Colon (tissue), 2 donors: ENCODE measurements at regions not wholly inside any gene's neighbourhood (a gene's known extent, or its start where the extent isn't known, plus 50 kb on each side); places are given as distances from the start of the nearest gene placed in this dataset.

ENCODE experiments used
- FAIRE-seq: peaks from 2 replicates; lab custom pipeline; 2012; peaks lifted over from hg19 to GRCh38; lab: Jason Lieb, UNC
- donor health status: control.
- donor health status: control.

DNA sequence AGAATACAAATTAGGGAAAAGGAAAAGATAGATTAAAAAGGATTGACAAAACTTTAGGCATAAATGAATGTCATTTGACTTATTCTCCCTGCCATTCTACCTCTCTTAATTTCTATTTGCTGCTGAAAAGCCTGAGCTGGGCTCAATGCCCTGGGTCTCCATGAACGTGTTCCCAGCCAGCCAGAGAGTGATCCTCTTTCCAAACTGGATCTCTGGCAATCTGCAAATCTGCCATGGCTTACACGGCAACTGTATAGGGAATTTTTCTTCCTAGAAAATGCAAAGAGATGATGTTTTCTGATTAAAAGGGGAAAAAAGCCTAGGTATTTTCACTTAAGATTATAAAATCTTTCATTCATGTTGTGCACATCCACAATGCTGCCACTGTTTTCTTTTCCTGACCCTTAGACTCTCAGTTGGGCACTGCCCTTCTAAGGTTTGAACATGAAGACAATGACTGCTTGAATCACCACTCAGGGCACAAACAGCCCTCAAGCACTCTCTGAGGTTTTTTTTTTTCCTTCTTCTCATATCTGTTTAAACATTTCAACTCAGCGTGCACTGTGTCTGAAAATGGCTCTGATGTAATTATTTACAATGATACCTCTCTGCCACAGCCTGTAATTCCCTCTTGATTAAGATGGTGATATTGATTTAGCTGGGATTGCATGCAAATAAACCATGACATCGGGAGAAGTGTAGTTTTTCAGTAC, 60.3 kb downstream of the DACT1 start:
- no peak for FAIRE-seq

- FAIRE-seq: no peak
Measured at GRCh38 chr14:58699681-58700205, 62.0 kb downstream of the DACT1 start.

GRCh38 chr14:58701156-58701555, 63.4 kb downstream of the DACT1 start:
- FAIRE-seq: no peak

DNA sequence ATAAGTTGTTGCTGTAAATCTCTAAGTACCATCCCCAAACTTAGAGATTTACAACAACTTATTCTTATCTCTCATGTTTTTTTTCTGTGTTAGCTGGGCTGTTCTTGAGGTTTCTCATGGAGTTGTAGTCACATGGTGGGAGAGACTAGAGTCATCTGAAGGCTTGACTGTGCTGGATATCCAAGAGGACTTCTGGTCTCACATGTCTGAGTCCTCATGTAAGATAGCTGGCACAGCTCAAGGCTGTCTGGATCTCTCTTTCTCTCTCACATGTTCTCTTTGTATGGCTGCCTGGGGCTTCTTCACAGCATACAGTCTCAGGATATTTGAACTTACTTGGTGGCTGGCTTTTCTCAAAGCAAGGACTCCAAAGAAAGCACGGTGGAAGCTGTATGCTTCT, 63.8 kb downstream of the DACT1 start:
- FAIRE-seq: no peak

DNA sequence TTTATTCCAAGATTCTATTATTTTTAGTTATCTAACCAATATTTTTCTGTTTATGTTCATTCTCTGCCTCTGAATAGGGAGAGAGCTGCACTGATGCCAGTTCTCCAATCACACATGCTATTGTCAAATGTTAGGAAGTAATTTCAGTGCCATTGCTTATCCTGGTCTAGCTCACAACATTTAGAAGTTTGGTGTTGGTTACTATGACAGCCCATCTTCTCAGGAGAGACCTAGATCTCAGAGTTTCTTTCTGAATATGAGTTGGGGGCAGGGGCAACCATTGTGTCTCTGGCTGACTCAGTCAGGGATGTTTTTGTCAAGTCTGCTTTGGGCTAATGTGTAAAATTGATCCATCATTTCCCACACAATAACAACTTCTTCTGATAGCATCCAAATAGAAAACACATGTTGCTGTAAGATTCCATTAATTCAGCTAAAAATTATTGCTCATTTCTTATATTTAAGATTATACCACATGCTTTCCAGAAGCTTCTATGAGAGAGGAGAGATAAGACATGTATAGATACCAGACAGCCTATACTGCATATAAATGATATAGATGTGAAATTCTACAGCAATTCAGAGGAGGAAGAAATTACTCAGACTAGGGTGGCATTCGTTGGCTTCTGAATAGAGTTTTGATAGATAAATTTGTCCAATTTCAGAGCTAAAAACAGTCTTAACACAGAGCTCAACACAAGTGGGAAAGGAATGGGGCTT, 64.8 kb downstream of the DACT1 start:
- FAIRE-seq: no peak

DNA sequence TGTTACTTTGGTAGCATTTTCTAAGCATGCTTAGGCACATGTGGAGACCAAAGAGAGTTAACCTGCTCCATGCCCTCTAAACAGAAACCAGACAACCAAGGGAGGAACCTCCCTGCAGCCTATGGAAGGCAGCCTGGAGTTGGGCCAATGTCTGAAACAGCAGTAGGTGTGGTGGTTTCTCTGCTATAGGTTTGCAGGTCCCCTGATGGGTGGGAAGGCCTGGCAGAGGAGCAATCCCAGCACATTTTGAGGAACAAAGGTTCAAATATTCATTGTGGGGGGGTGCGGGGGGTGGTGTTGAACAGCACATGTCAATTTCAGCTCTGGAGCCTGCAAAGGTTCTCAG, 65.4 kb downstream of the DACT1 start:
- no peak for FAIRE-seq

GRCh38 chr14:58705066-58705465, 67.3 kb downstream of the DACT1 start:
- no peak for FAIRE-seq

- no peak for FAIRE-seq
Measured at GRCh38 chr14:58707949-58708348, 70.2 kb downstream of the DACT1 start.

GRCh38 chr14:58709949-58710348, 72.2 kb downstream of the DACT1 start:
- FAIRE-seq: no peak

DNA sequence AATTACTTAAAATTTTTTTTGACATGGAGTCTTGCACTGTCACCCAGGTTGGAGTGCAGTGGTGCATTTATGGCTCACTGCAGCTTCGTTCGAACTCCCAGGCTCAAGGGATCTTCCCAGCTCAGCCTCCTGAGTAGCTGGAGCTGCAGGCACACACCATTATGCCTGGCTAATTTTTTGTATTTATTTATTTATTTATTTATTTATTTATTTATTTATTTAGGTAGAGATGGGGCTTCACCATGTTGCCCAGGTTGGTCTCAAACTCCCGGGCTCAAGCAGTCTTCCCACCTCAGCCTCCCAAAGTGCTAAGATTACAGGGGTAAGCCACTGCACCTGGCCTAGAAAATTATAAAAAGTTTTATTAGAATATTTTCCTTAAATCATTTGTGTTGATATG, 73.6 kb downstream of the DACT1 start:
- FAIRE-seq: no peak

DNA sequence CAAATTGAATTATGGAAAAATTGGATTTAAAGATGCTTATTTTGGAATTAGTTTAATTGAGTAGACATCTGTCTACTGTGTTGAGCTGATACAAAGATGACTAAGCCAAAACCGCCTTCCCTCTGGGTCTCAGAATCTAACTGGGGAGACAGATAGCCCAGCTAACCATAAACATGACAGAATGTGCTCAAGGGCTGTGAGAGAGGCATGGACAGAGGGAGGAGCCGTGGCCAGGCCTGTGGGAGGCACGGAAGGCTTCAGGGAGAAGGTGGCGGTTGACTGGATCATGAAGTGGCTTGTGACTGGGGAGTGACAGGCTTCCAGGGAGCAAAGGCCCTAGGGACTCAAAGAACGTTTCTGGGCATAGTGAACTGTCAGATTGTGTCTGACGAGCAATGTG, 74.6 kb downstream of the DACT1 start:
- FAIRE-seq: no peak

DNA sequence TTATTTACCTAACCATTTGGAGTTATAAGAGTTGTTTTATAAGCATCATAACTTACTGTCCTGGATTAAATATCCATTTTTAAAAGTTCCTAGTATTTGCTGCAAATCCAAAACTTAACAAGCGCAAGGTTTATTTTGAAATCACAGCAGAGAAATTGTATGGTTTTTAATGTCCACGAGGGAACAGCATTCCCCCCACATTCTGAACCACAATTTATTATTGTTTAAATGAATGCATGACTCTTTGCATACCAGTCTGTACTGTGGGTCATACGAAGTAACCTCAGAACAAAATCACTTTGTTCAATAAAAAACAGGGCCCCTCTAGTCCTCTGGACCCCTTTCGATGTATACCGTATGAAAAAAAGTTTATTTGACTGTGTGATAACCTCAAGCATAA, 75.9 kb downstream of the DACT1 start:
- no peak for FAIRE-seq

DNA sequence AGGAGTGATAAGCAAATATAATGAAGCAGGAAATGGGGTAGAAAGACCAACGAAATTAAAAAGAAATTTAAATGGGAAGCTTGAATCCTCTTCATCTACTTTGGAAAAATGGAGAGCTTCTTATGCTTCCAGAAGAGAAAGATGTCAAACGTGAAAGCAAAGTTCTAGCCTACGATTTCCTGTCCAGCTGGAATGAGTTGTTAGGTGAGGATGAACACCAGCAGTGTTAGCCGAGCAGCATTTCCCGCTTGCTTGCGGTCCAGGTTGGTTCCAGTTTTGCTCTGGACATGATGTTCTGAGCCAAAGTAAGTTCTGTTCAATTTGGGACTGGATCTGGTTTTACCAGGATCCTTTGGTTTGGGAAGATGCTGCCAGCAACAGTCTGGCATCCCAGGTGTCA, 78.9 kb downstream of the DACT1 start:
- FAIRE-seq: no peak

DNA sequence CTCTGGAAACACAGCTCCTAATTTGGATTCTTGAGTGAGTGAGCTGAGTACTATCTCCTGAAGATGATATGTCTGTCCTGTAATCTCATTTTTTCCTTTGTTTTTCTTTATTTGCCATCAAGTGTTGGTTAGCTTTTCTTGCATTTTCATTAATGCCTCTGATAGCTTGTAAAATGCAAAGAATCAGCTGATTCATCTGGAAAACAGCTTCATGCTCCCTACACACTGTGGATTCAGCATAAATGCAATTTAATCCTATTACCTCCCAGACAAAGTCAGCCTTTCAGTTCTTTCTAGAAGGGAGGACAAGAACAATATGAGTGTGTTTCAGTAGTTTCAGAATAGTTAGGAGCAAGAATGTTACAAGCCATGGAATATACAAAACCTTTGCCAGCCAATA, 79.4 kb downstream of the DACT1 start:
- FAIRE-seq: no peak

GRCh38 chr14:58717813-58718212, 80.1 kb downstream of the DACT1 start:
- no peak for FAIRE-seq

DNA sequence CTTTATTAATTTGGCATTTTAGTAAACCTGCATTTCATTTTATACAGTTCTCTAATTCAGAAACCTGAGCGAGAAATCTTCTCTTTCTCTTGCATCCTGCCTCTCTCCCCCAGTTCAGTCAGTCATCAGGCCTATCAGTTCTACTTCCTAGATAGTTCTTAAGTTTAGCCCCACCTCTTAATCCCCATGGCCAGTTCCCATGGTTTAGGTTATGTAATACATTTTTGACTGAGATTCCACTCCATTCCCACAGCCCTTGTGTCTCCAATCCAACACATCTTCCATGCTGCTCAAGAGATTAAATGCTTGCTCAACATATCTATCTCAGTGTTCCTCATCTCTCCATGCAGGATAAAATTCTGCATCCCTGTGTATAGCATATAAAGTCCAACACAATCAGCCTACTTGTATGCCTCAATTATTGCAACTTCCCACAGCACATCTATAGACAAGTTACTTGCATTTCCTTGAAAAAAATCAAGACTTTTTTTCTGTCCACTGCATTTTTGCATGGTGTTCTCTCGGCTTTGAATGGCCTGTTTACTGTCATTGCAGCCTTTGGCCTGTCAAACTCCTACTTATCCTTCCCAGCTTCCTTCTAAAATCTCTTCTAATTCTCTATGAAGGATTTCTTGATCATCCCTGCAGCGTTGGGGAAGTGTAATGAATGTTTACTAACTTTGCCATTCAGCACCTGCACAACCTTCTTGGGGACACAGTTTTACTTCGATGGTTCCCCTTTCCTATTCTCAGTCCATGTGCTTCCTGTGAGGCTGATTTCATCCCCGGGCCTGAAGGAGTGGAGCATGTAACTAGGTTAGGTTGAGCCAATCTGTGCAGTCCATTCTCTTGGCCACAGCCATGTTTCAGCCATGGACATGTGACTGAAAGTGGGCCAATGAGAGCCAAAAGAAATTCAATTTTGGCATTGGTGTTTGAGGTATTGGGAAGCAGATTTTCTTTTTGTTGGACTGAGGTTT, 80.8 kb downstream of the DACT1 start:
- FAIRE-seq: no peak

DNA sequence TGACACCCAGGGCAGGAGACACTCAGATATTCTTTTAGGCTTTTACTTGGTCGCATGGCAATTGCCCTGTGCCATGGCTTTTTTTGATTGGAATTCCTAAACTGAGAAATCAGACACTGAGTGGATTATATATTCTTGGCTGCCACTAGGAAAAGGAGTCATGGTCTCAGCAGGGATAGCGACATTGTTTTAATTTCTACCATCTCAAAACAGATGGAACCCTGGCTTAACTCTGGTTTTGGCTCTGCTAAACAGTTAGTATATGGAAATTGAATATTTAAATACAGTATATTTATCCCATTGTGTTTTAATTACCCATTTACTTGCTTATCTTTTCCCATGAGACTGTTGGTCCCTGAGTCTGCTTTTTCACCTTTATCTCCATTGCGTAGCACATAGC, 84.0 kb downstream of the DACT1 start:
- no peak for FAIRE-seq

DNA sequence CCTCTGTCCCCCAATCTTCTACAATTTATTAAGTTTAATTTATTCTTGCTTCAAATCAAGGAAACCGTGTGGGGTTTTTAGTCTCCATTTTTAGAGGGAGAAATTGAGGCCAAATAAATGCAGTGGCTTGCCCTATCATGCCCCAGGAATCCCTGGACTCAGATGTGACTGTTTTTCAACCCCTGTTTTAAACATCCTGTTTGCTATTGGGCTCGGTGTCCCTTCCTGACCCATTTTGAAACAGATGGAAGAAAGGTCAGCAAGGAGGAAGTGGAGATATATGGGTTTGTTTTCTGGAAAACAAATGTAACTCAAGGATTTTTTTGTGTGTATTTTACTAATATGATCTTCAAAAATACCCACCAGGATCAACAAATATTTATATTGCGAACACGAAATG, 84.7 kb downstream of the DACT1 start:
- FAIRE-seq: no peak

DNA sequence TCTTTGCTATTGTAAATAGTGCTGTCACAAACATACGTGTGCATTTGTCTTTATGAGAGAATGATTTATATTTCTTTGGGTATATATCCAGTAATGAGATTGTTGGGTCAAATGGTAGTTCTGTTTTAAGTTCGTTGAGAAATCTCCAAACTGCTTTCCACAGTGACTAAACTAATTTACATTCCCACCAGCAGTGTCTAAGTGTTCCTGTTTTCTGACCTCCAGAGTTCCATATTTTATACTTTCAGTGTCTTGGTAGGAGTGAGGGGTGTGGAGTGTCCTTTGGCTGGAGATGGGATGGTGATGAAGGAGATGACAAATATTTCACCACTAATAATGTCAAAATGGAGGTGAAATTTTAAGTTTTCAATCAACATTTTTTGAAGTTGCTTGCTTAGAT, 86.4 kb downstream of the DACT1 start:
- no peak for FAIRE-seq

- no peak for FAIRE-seq
Measured at GRCh38 chr14:58724702-58725101, 86.9 kb downstream of the DACT1 start.

GRCh38 chr14:58725226-58725625, 87.5 kb downstream of the DACT1 start:
- no peak for FAIRE-seq

DNA sequence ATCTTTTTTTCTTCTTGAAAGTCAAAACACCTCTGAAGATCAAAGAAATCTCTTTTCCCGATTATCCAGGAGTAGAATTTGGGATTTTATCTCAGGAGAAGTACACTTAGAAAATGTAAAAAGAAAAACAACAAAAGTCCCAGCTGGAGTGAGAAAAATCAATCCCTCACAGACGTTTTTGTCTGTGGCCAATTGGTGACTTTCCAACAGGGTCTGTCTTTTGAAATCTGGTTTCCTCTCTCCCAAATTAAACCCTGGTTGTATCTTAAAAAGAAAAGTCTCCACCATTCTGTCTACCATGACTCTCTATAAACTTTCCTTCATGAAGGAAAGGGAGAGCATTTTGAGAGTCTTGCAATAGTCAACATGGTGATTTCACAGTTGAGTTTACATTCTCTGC, 88.1 kb downstream of the DACT1 start:
- no peak for FAIRE-seq
